ENCODE measurements at regions not wholly inside any gene's neighbourhood (a gene's known extent, or its start where the extent isn't known, plus 50 kb on each side); places are given as distances from the start of the nearest gene placed in this dataset.
"Not testable (repeated sequence)": the region's sequence is repeated elsewhere in the genome, so short reads cannot be mapped to it uniquely, and the experiment has no call there.

DNA sequence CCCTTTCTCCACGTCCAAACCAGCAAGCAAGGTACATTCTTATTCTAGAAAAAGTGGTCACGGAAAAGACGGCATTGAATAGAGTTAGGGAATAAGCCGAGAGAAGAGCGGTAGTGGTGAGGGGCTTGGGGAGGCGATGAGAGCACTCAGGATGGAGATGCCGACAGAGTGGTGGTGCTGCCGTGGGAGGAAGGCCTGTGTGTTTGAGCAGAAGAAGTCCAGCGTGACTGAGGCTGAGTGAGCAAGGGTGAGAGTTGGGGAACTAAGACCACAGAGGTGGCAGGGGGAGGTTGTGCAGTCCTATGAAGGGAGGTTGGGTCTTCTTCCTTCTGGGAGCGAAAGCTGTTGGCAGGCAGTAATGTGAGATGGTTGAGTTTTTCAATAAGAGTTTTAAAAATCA lies 252.3 kb downstream of the ABCC12 start:
- no peak for TF ChIP-seq CTCF (IDR thresholded peaks at IDR 0.05 in 4 of 5, conservative IDR thresholded peaks at IDR 0.05 in 1 of 5)
- no peak for TF ChIP-seq POLR2A (IDR thresholded peaks at IDR 0.05)
- Histone ChIP-seq H3K4me1 (no peaks in the 10 kb centered on the region), H3K27me3 (no peaks in the 10 kb centered on the region), H3K9me3 (no peaks in the 10 kb centered on the region), H3K27ac (no peak overlapping the region), H3K4me3 (no peak overlapping the region), H3K36me3 (no peaks in the 10 kb centered on the region)
- DNase-seq (no peak), ATAC-seq (no peak)
- in situ Hi-C loops (cut with MboI; ENCODE audit: low sequenced_read_pairs in 4 of 4), result no loop called here
- intact Hi-C loops (cut with DNase I; ENCODE audit: low total_unique reads), result no loop called here

DNA sequence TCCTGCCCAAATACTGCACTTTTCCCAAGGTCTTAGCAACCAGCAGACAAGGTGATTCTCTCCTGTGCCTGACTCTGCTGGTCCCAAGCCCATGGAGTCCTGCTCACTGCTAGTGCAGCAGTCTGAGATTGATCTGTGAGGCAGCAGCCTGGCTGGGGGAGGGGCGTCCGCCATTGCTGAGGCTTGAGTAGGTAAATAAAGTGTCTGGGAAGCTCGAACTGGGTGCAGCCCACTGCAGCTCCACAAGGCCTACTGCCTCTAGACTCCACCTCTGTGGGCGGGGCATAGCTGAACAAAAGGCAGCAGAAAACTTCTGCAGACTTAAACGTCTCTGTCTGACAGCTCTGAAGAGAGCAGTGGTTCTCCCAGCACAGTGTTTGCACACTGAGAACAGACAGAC lies 258.7 kb downstream of the ABCC12 start:
- in situ Hi-C loops (cut with MboI; ENCODE audit: low sequenced_read_pairs in 4 of 4); H3K27ac ChIP-seq; H3K9me3 ChIP-seq; H3K27me3 ChIP-seq; DNase-seq; intact Hi-C loops (cut with DNase I; ENCODE audit: low total_unique reads); H3K4me3 ChIP-seq; H3K36me3 ChIP-seq; ATAC-seq; H3K4me1 ChIP-seq: not testable (repeated sequence)

DNA sequence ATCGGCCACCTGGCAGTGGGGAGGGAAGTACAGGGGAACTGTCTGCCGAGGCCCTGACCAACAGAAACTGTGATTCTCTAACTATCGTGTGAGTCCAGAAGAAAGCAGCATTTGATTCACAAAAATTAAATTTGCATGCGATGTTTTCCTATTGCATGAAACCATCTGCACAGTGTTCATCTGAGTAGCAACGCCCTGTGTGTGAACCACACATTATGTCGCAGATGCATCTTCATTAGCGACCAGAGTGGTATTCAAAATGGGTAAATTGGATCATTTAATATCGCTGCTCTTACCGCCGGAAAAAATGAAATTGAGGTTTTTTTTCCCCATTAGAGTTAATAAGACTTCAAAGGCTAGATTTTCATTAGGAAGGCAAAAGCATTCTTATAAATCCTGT lies 260.6 kb downstream of the ABCC12 start:
- H3K9me3 ChIP-seq, result no peaks in the 10 kb centered on the region
- no peak overlapping the region for H3K27ac ChIP-seq
- H3K4me1 ChIP-seq, result no peaks in the 10 kb centered on the region
- no peaks in the 10 kb centered on the region for H3K27me3 ChIP-seq
- in situ Hi-C loops (cut with MboI; ENCODE audit: low sequenced_read_pairs in 4 of 4) (no loop called here), intact Hi-C loops (cut with DNase I; ENCODE audit: low total_unique reads) (no loop called here)
- no peak overlapping the region for H3K4me3 ChIP-seq
- H3K36me3 ChIP-seq, result no peaks in the 10 kb centered on the region
- TF ChIP-seq POLR2A (IDR thresholded peaks at IDR 0.05) (no peak), CTCF (IDR thresholded peaks at IDR 0.05 in 4 of 5, conservative IDR thresholded peaks at IDR 0.05 in 1 of 5) (no peak)
- DNase-seq (no peak), ATAC-seq (no peak)

- intact Hi-C loops (cut with DNase I; ENCODE audit: low total_unique reads) (no loop called here), in situ Hi-C loops (cut with MboI; ENCODE audit: low sequenced_read_pairs in 4 of 4) (no loop called here)
- ATAC-seq (no peak), DNase-seq (no peak)
- Histone ChIP-seq H3K36me3 (no peaks in the 10 kb centered on the region), H3K4me3 (no peak overlapping the region), H3K4me1 (no peaks in the 10 kb centered on the region), H3K27me3 (no peaks in the 10 kb centered on the region), H3K9me3 (no peaks in the 10 kb centered on the region), H3K27ac (no peak overlapping the region)
- TF ChIP-seq CTCF (IDR thresholded peaks at IDR 0.05 in 4 of 5, conservative IDR thresholded peaks at IDR 0.05 in 1 of 5), result no peak
- TF ChIP-seq POLR2A (IDR thresholded peaks at IDR 0.05), result no peak
Measured at GRCh38 chr16:47892999-47893398, 262.8 kb downstream of the ABCC12 start.

GRCh38 chr16:47888734-47889133 lies 267.1 kb downstream of the ABCC12 start:
- Histone ChIP-seq H3K9me3 (no peaks in the 10 kb centered on the region), H3K4me1 (no peaks in the 10 kb centered on the region), H3K4me3 (no peak overlapping the region), H3K36me3 (no peaks in the 10 kb centered on the region), H3K27me3 (no peaks in the 10 kb centered on the region), H3K27ac (no peak overlapping the region)
- DNase-seq, result no peak
- in situ Hi-C loops (cut with MboI; ENCODE audit: low sequenced_read_pairs in 4 of 4) (no loop called here), intact Hi-C loops (cut with DNase I; ENCODE audit: low total_unique reads) (loop anchor here (5.0 kb wide), 1 partner anchor 534 kb away; no protein-coding TSS in a partner anchor)
- ATAC-seq, result no peak
- no peak for TF ChIP-seq CTCF (IDR thresholded peaks at IDR 0.05 in 4 of 5, conservative IDR thresholded peaks at IDR 0.05 in 1 of 5)
- TF ChIP-seq POLR2A (IDR thresholded peaks at IDR 0.05), result no peak

All from gastrocnemius medialis (tissue), 4 donors.